CD8-positive, alpha-beta memory T cell (primary cell): ENCODE measurements at regions not wholly inside any gene's neighbourhood (a gene's known extent, or its start where the extent isn't known, plus 50 kb on each side); places are given as distances from the start of the nearest gene placed in this dataset.

Experiments used
- CTCF ChIA-PET: fragments of 350-600 bp; sonication (Branson Sonifier 250); formaldehyde crosslinking; loops from one replicate; lab custom pipeline; 2021; ENCODE audit warnings: antibody characterized with exemption; lab: Charles Lee
- POLR2A ChIA-PET: fragments of 350-600 bp; sonication (Branson Sonifier 250); formaldehyde crosslinking; loops from one replicate; lab custom pipeline; 2021; ENCODE audit warnings: antibody characterized with exemption; lab: Charles Lee
- DNase-seq, 5 donors: peaks; one replicate each; pipeline versions ENCODE4 v3.0.0 to v3.0.0-alpha.2; 2020 to 2022; ENCODE audit warnings: mixed read lengths in 1 of 5
- H3K27ac ChIP-seq: one replicate; pipeline ENCODE4 v1.7.0; 2013; ENCODE audit warnings: low read depth, mild to moderate bottlenecking, low read length, moderate library complexity
- H3K27me3 ChIP-seq: 2 replicates; pipeline ENCODE4 v1.7.0; 2013; ENCODE audit warnings: low read length, mild to moderate bottlenecking; ENCODE audit not compliant: insufficient read depth, poor library complexity, severe bottlenecking
- H3K36me3 ChIP-seq: 2 replicates; pipeline ENCODE4 v1.7.0; 2013; ENCODE audit warnings: mild to moderate bottlenecking, low read length, moderate library complexity; ENCODE audit not compliant: insufficient read depth
- H3K4me1 ChIP-seq: 2 replicates; pipeline ENCODE4 v1.7.0; 2013; ENCODE audit warnings: mild to moderate bottlenecking, low read length, moderate library complexity; ENCODE audit not compliant: insufficient read depth
- H3K4me3 ChIP-seq: 2 replicates; pipeline ENCODE4 v1.7.0; 2013; ENCODE audit warnings: mild to moderate bottlenecking, low read length
- H3K9me3 ChIP-seq: 2 replicates; pipeline ENCODE4 v1.7.0; 2013; ENCODE audit warnings: mild to moderate bottlenecking, low read length
- H3K27ac Mint-ChIP-seq, 8 donors: one replicate each; pipeline ENCODE4 v1.8.0; 2020 to 2021; ENCODE audit warnings: mixed read lengths in 8 of 8, mild to moderate bottlenecking in 6 of 8, inconsistent platforms in 3 of 8, moderate library complexity in 3 of 8
- H3K27me3 Mint-ChIP-seq, 2 donors: one replicate each; pipeline ENCODE4 v1.8.0; 2020 to 2021; ENCODE audit warnings: mixed read lengths in 2 of 2, mild to moderate bottlenecking in 1 of 2, moderate library complexity in 1 of 2
- H3K36me3 Mint-ChIP-seq, 3 donors: one replicate each; pipeline ENCODE4 v1.8.0; 2020 to 2021; ENCODE audit warnings: mixed read lengths in 3 of 3, inconsistent platforms in 1 of 3, mild to moderate bottlenecking in 1 of 3
- H3K4me1 Mint-ChIP-seq, 3 donors: one replicate each; pipeline ENCODE4 v1.8.0; 2020 to 2021; ENCODE audit warnings: mixed read lengths in 3 of 3, inconsistent platforms in 1 of 3, mild to moderate bottlenecking in 1 of 3
- H3K4me3 Mint-ChIP-seq, 7 donors: one replicate each; pipeline ENCODE4 v1.8.0; 2020 to 2021; ENCODE audit warnings: mixed read lengths in 7 of 7, mild to moderate bottlenecking in 6 of 7, moderate library complexity in 4 of 7, inconsistent platforms in 2 of 7
- H3K9me3 Mint-ChIP-seq, 5 donors: one replicate each; pipeline ENCODE4 v1.8.0; 2020 to 2022; ENCODE audit warnings: mixed read lengths in 5 of 5, mild to moderate bottlenecking in 3 of 5, moderate library complexity in 2 of 5, inconsistent platforms in 1 of 5

DNA sequence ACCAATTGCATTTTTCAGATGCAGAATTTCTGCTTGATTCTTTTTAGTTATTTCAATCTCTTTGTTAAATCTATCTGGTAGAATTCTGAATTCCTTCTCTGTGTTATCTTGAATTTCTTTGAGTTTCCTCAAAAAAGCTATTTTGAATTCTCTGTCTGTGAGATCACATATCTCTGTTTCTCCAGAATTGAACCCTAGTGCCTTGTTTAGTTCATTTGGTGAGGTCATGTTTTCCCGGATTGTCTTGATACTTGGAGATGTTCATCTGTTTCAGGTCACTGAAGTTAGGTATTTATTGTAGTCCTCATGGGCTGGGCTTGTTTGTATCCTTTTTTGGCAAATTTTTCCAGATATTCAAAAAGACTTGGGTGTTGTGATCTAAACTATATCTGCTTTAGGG lies 202.9 kb upstream of the SERP2 start:
- Histone ChIP-seq H3K9me3 (no peaks in the 10 kb centered on the region), H3K36me3 (no peaks in the 10 kb centered on the region), H3K4me1 (no peaks in the 10 kb centered on the region), H3K4me3 (no peak overlapping the region), H3K27ac (no peak overlapping the region), H3K27me3 (no peaks in the 10 kb centered on the region)
- Mint-ChIP-seq H3K4me3 (no peak overlapping the region), H3K4me1 (no peaks in the 10 kb centered on the region), H3K9me3 (no peaks in the 10 kb centered on the region), H3K36me3 (no peaks in the 10 kb centered on the region), H3K27me3 (peaks cover 0 to 4% of the 10 kb centered on the region in 2 donors), H3K27ac (no peak overlapping the region)
- DNase-seq = no peak
- ChIA-PET POLR2A (no interaction called here), CTCF (no interaction called here)

GRCh38 chr13:44171156-44171555 lies 202.5 kb upstream of the SERP2 start:
- Mint-ChIP-seq H3K36me3 (no peaks in the 10 kb centered on the region), H3K4me3 (no peak overlapping the region), H3K27ac (no peak overlapping the region), H3K9me3 (no peaks in the 10 kb centered on the region), H3K4me1 (no peaks in the 10 kb centered on the region), H3K27me3 (peaks cover 0 to 4% of the 10 kb centered on the region in 2 donors)
- H3K9me3 ChIP-seq = no peaks in the 10 kb centered on the region
- H3K27ac ChIP-seq = no peak overlapping the region
- CTCF ChIA-PET = no interaction called here
- no peak for DNase-seq
- H3K4me3 ChIP-seq = no peak overlapping the region
- H3K4me1 ChIP-seq = no peaks in the 10 kb centered on the region
- H3K27me3 ChIP-seq = no peaks in the 10 kb centered on the region
- POLR2A ChIA-PET = no interaction called here
- H3K36me3 ChIP-seq = no peaks in the 10 kb centered on the region

DNA sequence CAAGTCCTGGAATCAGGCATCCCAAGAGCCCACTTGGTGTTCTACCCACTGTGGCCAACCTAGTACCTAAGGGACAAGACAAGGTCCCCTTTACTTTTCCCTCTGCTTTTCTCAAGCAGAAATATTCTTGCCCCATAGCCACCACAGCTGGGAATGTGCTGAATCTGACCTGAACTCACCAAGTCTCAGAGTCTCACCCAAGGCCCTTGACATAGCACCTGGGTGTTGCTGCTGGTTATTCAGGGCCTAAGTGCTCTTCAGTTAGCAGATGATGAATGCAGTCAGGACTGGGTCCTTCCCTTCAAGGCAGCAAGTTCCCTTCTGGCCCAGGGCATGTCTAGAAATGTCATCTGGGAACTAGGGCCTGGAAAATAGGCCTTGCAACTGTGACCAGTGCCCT lies 201.8 kb upstream of the SERP2 start:
- H3K36me3 Mint-ChIP-seq = no peaks in the 10 kb centered on the region
- no peak overlapping the region for H3K4me3 ChIP-seq
- no peak overlapping the region for H3K27ac Mint-ChIP-seq
- no peak for DNase-seq
- no peaks in the 10 kb centered on the region for H3K27me3 ChIP-seq
- H3K27ac ChIP-seq = no peak overlapping the region
- no peaks in the 10 kb centered on the region for H3K4me1 ChIP-seq
- no peaks in the 10 kb centered on the region for H3K9me3 Mint-ChIP-seq
- H3K4me3 Mint-ChIP-seq = no peak overlapping the region
- H3K36me3 ChIP-seq = no peaks in the 10 kb centered on the region
- H3K4me1 Mint-ChIP-seq = no peaks in the 10 kb centered on the region
- POLR2A ChIA-PET = no interaction called here
- H3K9me3 ChIP-seq = no peaks in the 10 kb centered on the region
- peaks cover 0 to 4% of the 10 kb centered on the region in 2 donors for H3K27me3 Mint-ChIP-seq
- CTCF ChIA-PET = no interaction called here

- H3K27me3 ChIP-seq = no peaks in the 10 kb centered on the region
- Mint-ChIP-seq H3K27ac (peak overlapping the region in 1 of 8 donors; percentile 21), H3K4me3 (no peak overlapping the region), H3K9me3 (no peaks in the 10 kb centered on the region), H3K36me3 (no peaks in the 10 kb centered on the region), H3K4me1 (no peaks in the 10 kb centered on the region), H3K27me3 (peaks cover 0 to 4% of the 10 kb centered on the region in 2 donors)
- no peak for DNase-seq
- no peaks in the 10 kb centered on the region for H3K9me3 ChIP-seq
- H3K4me3 ChIP-seq = no peak overlapping the region
- ChIA-PET POLR2A (no interaction called here), CTCF (no interaction called here)
- no peaks in the 10 kb centered on the region for H3K36me3 ChIP-seq
- H3K27ac ChIP-seq = no peak overlapping the region
- no peaks in the 10 kb centered on the region for H3K4me1 ChIP-seq
These were observed 201.3 kb upstream of the SERP2 start for GRCh38 chr13:44172281-44172810.

- Histone ChIP-seq H3K36me3 (no peaks in the 10 kb centered on the region), H3K9me3 (no peaks in the 10 kb centered on the region), H3K27me3 (no peaks in the 10 kb centered on the region), H3K4me3 (no peak overlapping the region), H3K27ac (no peak overlapping the region), H3K4me1 (no peaks in the 10 kb centered on the region)
- Mint-ChIP-seq H3K27ac (no peak overlapping the region), H3K4me3 (no peak overlapping the region), H3K27me3 (peaks cover 0 to 3% of the 10 kb centered on the region in 2 donors), H3K9me3 (no peaks in the 10 kb centered on the region), H3K36me3 (no peaks in the 10 kb centered on the region), H3K4me1 (no peaks in the 10 kb centered on the region)
- CTCF ChIA-PET = no interaction called here
- no peak for DNase-seq
- POLR2A ChIA-PET = no interaction called here
These were observed 198.7 kb upstream of the SERP2 start for GRCh38 chr13:44174769-44175425.

GRCh38 chr13:44176173-44176572 lies 197.5 kb upstream of the SERP2 start:
- no peak overlapping the region for H3K27ac ChIP-seq
- H3K4me1 ChIP-seq = no peaks in the 10 kb centered on the region
- Mint-ChIP-seq H3K27me3 (peaks cover 0 to 8% of the 10 kb centered on the region in 2 donors), H3K4me1 (no peaks in the 10 kb centered on the region), H3K36me3 (no peaks in the 10 kb centered on the region), H3K4me3 (no peak overlapping the region), H3K27ac (no peak overlapping the region), H3K9me3 (no peaks in the 10 kb centered on the region)
- CTCF ChIA-PET = no interaction called here
- DNase-seq = no peak
- POLR2A ChIA-PET = no interaction called here
- H3K27me3 ChIP-seq = no peaks in the 10 kb centered on the region
- H3K9me3 ChIP-seq = no peaks in the 10 kb centered on the region
- no peaks in the 10 kb centered on the region for H3K36me3 ChIP-seq
- no peak overlapping the region for H3K4me3 ChIP-seq

DNA sequence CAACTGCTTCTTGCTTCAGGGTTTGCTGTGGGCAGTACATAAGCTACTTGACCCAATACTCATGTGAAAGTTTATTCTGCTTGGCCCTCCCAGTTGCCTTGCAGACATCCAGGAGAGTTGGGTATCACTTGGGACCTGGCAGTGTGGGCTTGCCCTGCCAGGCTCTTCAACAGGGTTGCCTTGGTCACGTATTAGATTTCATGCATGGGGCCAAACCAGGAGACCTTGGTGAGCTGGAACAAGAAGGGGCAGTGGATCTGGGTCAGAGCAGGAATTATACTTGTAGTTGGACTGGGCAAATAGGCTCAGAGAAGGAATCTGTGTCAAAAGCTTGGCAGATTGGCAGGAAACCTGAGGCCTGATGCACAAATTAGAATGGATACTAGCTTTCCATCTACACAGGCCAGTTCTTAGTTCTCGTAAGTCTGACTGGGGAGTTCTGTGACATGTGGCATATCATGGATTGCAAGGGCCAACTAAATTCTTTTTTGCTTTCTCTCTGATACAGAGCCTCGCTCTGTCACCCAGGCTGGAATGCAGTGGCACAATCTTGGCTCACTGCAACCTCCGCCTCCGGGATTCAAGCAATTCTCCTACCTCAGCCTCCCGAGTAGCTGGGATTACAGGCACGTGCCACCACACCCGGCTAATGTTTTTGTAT lies 192.6 kb upstream of the SERP2 start:
- CTCF ChIA-PET = no interaction called here
- Histone ChIP-seq H3K4me3 (no peak overlapping the region), H3K27me3 (no peaks in the 10 kb centered on the region), H3K4me1 (no peaks in the 10 kb centered on the region), H3K9me3 (no peaks in the 10 kb centered on the region), H3K27ac (no peak overlapping the region), H3K36me3 (no peaks in the 10 kb centered on the region)
- no peak for DNase-seq
- POLR2A ChIA-PET = no interaction called here
- no peaks in the 10 kb centered on the region for H3K36me3 Mint-ChIP-seq
- no peaks in the 10 kb centered on the region for H3K4me1 Mint-ChIP-seq
- peaks cover 4 to 12% of the 10 kb centered on the region in 2 donors for H3K27me3 Mint-ChIP-seq
- H3K27ac Mint-ChIP-seq = no peak overlapping the region
- H3K9me3 Mint-ChIP-seq = peaks cover 0 to 3% (median 0%) of the 10 kb centered on the region in 5 donors
- no peak overlapping the region for H3K4me3 Mint-ChIP-seq

DNA sequence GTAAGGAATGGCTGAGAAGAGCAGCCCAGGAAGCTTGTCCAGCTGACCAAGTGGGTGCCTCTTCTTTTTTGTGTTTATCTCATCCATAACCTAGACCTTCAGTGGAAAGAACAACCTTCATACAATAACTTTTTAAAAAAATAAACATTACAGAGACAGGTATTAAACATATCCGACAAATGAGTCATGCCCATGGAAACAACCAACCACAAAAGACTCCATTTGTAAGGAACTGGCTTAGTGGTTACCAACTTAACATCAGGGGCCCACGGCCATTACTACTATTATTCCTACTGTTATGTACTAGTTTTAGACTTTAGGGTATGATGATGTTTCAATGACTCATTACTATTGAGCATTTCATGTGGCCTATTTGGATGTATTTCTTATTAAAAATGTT lies 191.7 kb upstream of the SERP2 start:
- Histone ChIP-seq H3K27ac (no peak overlapping the region), H3K4me3 (no peak overlapping the region), H3K4me1 (no peaks in the 10 kb centered on the region), H3K27me3 (no peaks in the 10 kb centered on the region), H3K9me3 (no peaks in the 10 kb centered on the region), H3K36me3 (no peaks in the 10 kb centered on the region)
- peaks cover 4 to 12% of the 10 kb centered on the region in 2 donors for H3K27me3 Mint-ChIP-seq
- H3K36me3 Mint-ChIP-seq = no peaks in the 10 kb centered on the region
- H3K9me3 Mint-ChIP-seq = peaks cover 0 to 3% (median 0%) of the 10 kb centered on the region in 5 donors
- ChIA-PET POLR2A (no interaction called here), CTCF (no interaction called here)
- no peaks in the 10 kb centered on the region for H3K4me1 Mint-ChIP-seq
- H3K4me3 Mint-ChIP-seq = no peak overlapping the region
- H3K27ac Mint-ChIP-seq = no peak overlapping the region
- DNase-seq = no peak
